DMS79 (cell line): ENCODE measurements at regions not wholly inside any gene's neighbourhood (a gene's known extent, or its start where the extent isn't known, plus 50 kb on each side); places are given as distances from the start of the nearest gene placed in this dataset.

Experiments used
- DNase-seq: peaks from one replicate; lab custom pipeline; 2025; lab: John Stamatoyannopoulos, UW

DNA sequence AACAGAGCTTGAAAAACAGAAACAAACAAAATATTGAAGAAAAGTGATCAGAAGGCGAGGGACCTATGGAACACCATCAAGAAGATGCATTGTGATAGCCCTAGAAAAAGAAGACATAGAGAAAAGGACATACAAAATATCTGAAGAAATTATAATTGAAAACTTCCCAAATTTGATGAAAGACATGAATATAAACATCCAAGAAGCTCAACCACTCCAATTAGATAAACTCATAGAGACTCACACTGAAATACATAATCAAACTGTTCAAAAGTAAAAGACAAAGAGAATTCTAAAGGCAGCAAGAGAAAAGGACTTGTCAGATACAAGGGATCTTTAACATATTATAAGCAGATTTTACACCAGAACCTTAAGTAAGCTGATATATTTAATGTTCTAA is 869.8 kb downstream of the PCDH18 start:
- DNase-seq = no peak

GRCh38 chr4:136653640-136654406 is 878.5 kb downstream of the PCDH18 start:
- DNase-seq = no peak

DNA sequence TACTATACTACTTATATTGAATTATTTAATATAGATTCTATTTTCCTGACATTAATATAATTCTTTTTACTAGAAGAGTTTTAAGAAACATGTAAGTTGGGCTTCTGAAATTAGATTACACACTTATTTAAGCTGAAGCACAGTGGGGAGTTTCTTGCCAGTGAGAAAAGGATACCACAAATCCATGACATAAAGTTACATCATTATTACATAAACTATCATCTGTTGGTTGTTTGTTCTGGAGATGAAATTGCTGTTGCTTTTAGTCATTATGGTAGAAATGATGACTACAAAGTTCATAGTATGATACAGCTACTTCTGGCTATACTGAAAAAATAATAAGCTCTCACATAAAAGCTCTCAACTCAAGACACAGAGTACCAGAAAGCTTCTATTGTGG is 880.4 kb downstream of the PCDH18 start:
- no peak for DNase-seq

DNA sequence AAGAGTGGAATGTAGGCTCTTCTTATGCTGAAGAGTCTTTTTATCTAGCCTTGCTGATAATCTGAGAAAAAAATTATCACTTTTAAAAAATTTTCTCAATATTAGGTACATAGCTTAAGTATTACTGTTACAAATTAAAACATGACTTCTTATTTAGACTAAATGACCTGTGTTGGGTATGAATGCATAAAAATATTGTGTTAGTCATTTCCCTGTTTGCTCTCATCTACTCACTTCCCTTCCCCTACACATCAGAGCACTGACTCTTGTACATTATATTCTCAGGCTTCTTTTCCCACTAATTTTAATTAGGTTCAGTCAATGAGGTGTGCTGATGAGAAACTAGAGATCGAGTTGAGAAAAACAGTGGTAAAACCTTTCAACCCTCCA is 881.0 kb downstream of the PCDH18 start:
- DNase-seq = no peak

GRCh38 chr4:136650541-136651277 is 881.6 kb downstream of the PCDH18 start:
- DNase-seq = no peak

DNA sequence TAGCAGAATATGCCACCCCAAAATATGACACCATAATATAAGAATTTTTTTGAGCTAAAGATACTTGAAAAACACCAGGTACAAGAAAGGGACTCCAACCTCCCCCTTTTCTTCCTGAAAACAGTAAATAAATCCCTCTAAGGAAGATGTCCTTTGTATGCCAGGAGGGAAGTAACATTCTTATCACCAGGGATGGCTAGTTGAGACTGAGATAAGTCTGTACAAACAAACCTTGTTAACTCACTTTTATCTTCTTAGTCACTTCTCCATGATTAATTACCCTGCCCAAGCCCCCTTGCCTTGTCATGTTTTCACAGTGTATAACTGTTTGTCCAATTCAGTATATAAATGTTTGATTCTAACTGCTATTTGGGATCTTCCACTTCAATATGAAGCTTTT is 888.0 kb downstream of the PCDH18 start:
- DNase-seq = no peak

GRCh38 chr4:136643416-136643815 is 888.9 kb downstream of the PCDH18 start:
- DNase-seq = no peak

GRCh38 chr4:136637071-136637777 is 895.1 kb downstream of the PCDH18 start:
- DNase-seq = no peak

DNA sequence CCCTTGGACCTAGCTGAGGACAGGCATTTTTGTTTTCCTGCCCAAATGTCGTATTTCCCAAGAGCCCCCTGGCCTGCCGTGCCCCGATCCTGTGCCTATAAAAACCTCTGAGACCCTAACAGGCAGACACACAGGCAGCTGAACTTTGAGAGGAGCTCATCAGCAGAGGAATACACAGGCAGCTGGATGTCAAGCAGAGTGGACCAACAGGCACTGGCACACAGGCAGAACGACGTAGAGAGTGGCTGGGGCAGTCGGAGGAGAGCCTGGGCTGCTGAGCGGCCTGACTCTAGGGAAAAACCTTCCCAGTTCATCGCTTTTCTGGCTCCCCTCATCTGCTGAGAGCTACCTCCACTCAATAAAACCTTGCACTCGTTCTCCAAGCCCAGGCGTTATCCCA is 896.1 kb downstream of the PCDH18 start:
- DNase-seq = no peak

DNA sequence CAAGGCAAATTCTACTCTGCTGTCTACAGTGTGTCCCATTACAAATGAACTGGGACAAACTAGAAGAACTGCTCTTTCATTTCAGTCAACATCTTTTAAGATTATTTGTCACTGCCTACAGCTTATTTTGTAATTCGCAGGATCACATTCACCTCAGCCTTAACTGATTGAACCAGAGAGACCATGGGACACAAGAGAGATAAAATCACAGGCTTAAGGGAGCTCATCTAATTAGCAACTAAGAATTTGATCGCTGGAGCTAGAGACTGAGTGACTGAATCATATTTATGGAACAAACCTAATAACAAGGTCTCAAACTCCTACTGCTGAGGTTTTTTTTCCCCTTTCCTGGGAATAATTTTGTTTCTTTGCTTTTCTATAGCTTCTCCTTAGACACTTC is 898.2 kb downstream of the PCDH18 start:
- DNase-seq = no peak

DNA sequence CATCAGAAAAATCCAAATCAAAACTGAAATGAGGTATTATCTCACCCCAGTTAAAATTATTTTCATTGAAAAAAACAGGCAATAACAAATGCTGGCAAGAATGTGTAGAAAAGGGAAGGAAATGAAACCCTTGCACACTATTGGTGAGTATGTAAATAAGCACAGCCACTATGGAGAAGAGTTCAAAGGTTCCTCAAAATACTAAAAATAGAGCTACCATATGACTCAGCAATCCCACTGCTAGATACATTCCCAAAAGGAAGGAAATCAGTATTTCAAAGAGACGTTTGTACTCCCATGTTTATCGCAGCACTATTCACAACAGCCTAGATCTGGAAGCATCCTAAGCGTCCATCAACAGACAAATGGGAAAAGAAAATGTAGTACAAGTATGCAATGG is 932.4 kb downstream of the PCDH18 start:
- DNase-seq = no peak

- no peak for DNase-seq
Observed at GRCh38 chr4:136590440-136590839, 941.9 kb downstream of the PCDH18 start.

GRCh38 chr4:136583567-136583966 is 948.7 kb downstream of the PCDH18 start:
- DNase-seq = no peak

GRCh38 chr4:136581119-136581518 is 951.2 kb downstream of the PCDH18 start:
- no peak for DNase-seq

DNA sequence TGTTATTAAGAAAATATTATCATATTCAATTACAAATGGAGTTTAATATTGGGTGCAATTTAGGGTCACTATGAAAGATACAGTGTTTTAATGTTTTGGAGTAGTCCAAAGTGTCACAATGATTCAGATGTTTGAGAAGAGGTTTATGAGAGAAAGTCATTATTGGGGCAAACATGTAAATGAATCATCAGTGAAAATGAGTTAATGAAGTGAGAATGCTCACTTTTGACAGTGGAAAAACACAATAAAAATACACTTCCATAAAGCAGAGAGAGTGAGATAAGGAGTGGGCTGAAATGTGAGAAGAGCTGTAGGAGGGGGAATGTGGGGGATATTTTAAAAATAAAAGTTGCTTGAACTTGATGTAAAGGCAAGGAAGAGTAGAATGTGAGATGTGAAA is 957.1 kb downstream of the PCDH18 start:
- DNase-seq = no peak

DNA sequence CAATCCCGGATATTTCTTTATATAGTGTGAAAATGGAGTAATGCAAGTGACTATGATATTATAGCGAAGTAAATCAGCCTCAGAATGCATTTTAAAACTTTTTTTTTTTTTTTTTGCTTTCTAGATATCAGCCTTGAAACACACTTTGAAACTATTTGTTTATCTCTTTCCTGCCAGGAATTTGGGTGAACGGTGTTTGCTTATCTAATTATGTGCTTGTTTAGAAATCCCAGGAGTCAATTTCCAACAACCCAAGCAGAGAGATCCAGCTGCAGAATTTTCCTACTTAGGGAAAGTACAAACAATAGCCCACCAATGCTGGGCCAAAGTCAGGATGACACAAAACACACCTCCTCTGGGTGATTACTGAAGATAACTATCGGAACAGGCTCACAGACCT is 958.8 kb downstream of the PCDH18 start:
- no peak for DNase-seq

DNA sequence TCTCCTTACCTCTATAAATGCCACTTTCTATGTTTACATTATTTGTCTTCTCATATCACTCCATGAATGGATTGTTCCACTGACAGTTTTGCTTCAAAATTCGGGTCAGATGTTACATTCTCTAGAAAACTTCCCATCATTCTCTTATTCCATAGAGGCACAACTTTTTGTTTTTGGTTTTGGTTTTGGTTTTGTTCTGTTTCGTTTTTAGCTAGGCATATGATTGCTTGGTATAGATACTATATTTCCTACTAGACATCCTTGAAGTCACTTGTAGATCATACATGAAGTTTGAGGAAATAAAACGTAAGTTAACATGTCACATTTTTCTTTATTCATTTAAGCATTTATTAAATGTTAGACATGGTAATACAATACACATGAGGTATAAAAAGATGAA is 961.0 kb downstream of the PCDH18 start:
- no peak for DNase-seq

DNA sequence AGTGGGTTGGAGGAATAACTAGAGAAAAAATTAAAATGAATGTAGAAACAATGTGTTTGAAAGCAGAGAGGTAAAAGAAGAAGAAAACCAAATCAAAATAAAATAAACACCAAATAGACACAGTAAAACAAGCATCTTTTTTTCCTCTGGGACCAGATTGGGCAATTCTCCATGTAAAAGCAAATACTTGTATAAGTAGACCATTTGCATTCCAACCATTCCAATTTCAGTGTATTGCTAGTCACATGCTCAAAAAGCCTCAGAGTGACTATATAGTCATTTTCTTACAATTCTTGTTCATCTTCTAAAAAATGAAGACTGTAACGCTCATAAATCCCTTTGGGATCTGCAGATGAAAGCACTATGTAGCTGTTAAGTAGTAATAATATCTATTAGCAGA is 969.5 kb downstream of the PCDH18 start:
- DNase-seq = no peak

DNA sequence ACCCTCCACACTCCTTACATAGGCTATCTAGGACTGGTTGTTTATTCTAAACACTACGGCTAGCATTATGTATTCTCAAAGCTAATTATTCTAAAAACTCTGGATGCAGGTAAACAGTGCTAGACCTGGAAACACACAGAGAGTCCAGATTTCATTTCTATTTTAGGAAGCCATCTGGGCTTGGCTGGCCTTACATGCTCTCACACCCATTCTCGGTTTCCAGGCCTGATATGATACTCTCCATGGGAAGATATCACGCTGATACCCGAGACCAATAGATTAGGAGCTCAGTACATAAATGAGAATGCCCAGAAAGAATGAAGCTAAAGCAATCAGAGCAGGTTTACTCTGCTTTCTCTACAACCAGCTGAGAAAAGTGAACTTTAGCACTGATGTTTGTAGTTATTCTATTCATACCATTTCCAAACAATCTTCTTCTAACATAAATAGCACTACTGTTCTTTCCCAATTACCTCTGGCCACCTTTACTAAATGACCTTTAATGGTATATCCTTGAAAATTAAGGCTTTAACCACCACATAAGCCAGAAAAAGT is 973.3 kb downstream of the PCDH18 start:
- no peak for DNase-seq

DNA sequence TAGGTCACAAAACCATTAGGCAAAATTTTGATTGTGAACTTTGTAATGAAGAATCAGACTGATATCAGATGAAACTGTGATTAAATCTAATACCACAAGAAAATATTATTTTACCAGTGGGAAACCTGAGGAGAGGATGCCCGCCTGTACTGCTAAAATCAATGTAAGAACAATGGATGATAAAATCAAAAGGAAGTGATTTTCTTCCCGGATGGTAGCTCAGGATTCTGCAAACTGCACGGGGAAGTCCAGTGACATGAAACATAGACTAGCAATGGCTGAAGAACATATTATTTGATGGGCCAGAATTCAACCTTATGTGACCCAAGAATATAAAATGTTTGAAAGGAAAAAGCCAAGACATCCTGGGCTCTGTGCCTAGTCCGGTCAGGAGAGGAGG is 974.9 kb downstream of the PCDH18 start:
- DNase-seq = no peak

DNA sequence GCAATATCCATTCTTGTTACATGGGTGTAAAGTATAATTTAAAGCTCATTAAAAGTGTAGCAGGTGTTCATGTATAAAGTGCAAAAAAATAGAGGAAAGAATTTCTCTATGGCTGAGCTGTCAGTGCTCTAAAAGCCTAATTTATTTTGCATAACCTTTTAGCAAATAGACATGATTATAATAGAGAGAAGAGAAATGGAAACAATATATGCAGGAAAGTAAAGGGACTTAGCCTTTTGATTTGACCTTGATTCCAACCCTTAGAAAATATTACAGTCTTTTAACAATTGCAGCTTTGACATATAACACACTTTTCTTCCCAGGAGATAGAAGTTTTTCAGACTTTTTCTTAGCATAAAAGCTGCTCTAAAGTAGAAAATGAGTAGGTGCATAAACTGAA is 978.3 kb downstream of the PCDH18 start:
- DNase-seq = no peak

DNA sequence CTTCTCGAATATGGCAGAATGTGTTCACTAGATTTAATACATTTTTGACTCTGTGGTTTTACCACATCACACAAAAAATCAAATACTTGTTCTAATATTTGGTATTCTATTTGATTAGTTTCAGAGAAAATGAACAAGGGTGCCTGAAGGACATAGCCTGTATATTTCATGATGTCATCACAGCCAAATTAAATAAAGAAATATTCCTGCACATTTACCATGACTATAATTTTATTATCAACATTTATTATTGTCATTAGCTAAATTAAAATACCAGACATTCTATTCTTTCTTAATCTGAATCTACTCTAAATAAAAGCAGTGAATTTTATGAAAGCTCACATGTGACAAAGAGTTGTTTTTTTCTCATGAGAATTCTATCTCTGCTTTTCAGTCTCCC is 980.5 kb downstream of the PCDH18 start:
- no peak for DNase-seq

DNA sequence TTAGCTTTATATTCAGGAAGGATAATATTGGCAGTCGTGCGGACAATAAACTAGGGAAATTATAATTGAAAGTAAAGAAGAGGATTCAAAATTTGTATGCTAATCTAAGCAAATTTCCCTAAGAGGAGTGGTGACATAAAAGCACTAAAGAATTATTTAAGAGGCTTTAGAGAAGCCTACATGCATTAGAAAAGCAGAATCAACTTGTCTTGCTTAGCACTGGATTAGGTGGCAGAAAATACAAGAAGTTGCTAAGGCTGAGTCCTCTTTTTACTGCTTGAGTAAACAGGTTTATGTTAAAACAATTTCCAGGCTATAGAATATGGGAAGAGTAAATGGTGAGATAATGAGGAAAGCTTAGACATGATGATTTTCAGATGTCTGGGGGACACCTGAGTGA is 991.5 kb downstream of the PCDH18 start:
- DNase-seq = no peak
